HepG2 (cell line): ENCODE measurements at regions not wholly inside any gene's neighbourhood (a gene's known extent, or its start where the extent isn't known, plus 50 kb on each side); places are given as distances from the start of the nearest gene placed in this dataset.

Source experiments
- ATAC-seq: fragments of 200-7000 bp; cut with Tn5 transposase; 3 replicates; pipeline ENCODE4 v1.9.1; 2020; ENCODE audit warnings: mild to moderate bottlenecking, moderate library complexity
- BruUV-seq: library from RNA; stranded (reverse); fragments of 400-500 nt; replicated peaks from 2 replicates; lab custom pipeline; 2021; lab: Mats Ljungman, UMichigan
- CTCF ChIA-PET: fragments of 300-600 bp; formaldehyde crosslinking; extraction: SDS; loops from one replicate; lab custom pipeline; 2021; ENCODE audit warnings: low total read pairs, inconsistent platforms, low intra/inter-chr PET ratio; lab: Yijun Ruan, JAX
- POLR2A ChIA-PET: fragments of 350-600 bp; sonication (Branson Sonifier 250); formaldehyde crosslinking; loops from one replicate; lab custom pipeline; 2020; ENCODE audit warnings: antibody characterized with exemption, inconsistent platforms; lab: Yijun Ruan, JAX
- DNase-seq: peaks from one replicate; pipeline ENCODE4 v3.0.0-alpha.2; 2015; ENCODE audit warnings: low spot score
- FAIRE-seq: peaks from 3 replicates; lab custom pipeline; 2011; peaks lifted over from hg19 to GRCh38; lab: Jason Lieb, UNC
- H2AFZ ChIP-seq: one replicate; pipeline ENCODE4 v1.6.1; 2011; ENCODE audit warnings: low read length, inconsistent platforms
- H3K27ac ChIP-seq: fragments of 300-600 bp; 3 replicates; pipeline ENCODE4 v1.8.0; 2011; ENCODE audit warnings: mixed run types, mild to moderate bottlenecking, mixed read lengths, low read length, inconsistent platforms; ENCODE audit not compliant: insufficient read depth; ENCODE audit errors: extremely low read length
- H3K27me3 ChIP-seq, 2 experiments: fragments of 200-600 bp in 1 of 2; 2 replicates in 1 of 2; 3 replicates in 1 of 2; pipeline versions ENCODE4 v1.6.0 to v1.8.0; 2011; ENCODE audit warnings: low read length in 2 of 2, mild to moderate bottlenecking in 2 of 2, moderate library complexity in 2 of 2, inconsistent platforms in 1 of 2; ENCODE audit not compliant: insufficient read depth in 2 of 2, control insufficient read depth in 1 of 2
- H3K36me3 ChIP-seq, 2 experiments: fragments of 200-600 bp in 1 of 2; replicated peaks in 1 of 2; 2 replicates in 1 of 2; 3 replicates in 1 of 2; pipeline versions ENCODE4 v1.5.1 to v1.8.0; 2011; ENCODE audit warnings: low read length in 2 of 2, inconsistent platforms in 1 of 2; ENCODE audit not compliant: insufficient read depth in 2 of 2, control insufficient read depth in 1 of 2
- H3K4me1 ChIP-seq: 2 replicates; pipeline ENCODE4 v1.5.1; 2012; ENCODE audit warnings: low read length, inconsistent platforms; ENCODE audit not compliant: insufficient read depth
- H3K4me2 ChIP-seq: 2 replicates; pipeline ENCODE4 v1.6.0; 2011; ENCODE audit warnings: low read depth, low read length, inconsistent platforms
- H3K4me3 ChIP-seq, 3 experiments: fragments of 200-600 bp in 1 of 3; sonication (generic), shearing (Covaris generic) in 1 of 3; replicated peaks in 1 of 3; 2 replicates each; pipeline ENCODE4 v1.5.1; 2011 to 2016; ENCODE audit warnings: low read length in 3 of 3, inconsistent platforms in 2 of 3, low read depth in 2 of 3, mild to moderate bottlenecking in 2 of 3, control low read depth in 1 of 3, mixed read lengths in 1 of 3; ENCODE audit not compliant: insufficient read depth in 1 of 3
- H3K79me2 ChIP-seq: one replicate; pipeline ENCODE4 v1.6.1; 2011; ENCODE audit warnings: low read length, inconsistent platforms; ENCODE audit not compliant: insufficient read depth
- H3K9ac ChIP-seq: 2 replicates; pipeline ENCODE4 v1.6.0; 2011; ENCODE audit warnings: mild to moderate bottlenecking, low read depth, low read length, inconsistent platforms; ENCODE audit not compliant: insufficient read depth
- H3K9me3 ChIP-seq: 2 replicates; pipeline ENCODE4 v1.5.1; 2012; ENCODE audit warnings: mild to moderate bottlenecking, low read length
- H4K20me1 ChIP-seq: 2 replicates; pipeline ENCODE4 v1.6.0; 2011; ENCODE audit warnings: inconsistent platforms, mild to moderate bottlenecking, low read length, moderate library complexity; ENCODE audit not compliant: insufficient read depth
- GPN1 ChIP-seq: sonication (generic); formaldehyde crosslinking; IDR thresholded peaks from 2 replicates; pipeline ENCODE4 v1.5.1; 2020; ENCODE audit warnings: missing genetic modification reagents, borderline replicate concordance
- LRRFIP1 ChIP-seq: sonication (generic); formaldehyde crosslinking; conservative IDR thresholded peaks from 2 replicates; pipeline ENCODE4 v1.4.0; 2020; ENCODE audit warnings: missing genetic modification reagents
- MXD3 ChIP-seq: IDR thresholded peaks from 2 replicates; pipeline ENCODE4 v1.6.1; 2016; ENCODE audit warnings: mild to moderate bottlenecking, missing biosample characterization, missing genetic modification reagents
- NFIC ChIP-seq: IDR thresholded peaks from 2 replicates; pipeline ENCODE4 v1.6.1; 2012; ENCODE audit warnings: mild to moderate bottlenecking, low read length, inconsistent platforms
- NONO ChIP-seq, 2 experiments: fragments of 450-650 bp in 1 of 2; sonication (generic) in 1 of 2; formaldehyde crosslinking in 1 of 2; IDR thresholded peaks in 1 of 2; conservative IDR thresholded peaks in 1 of 2; 2 replicates each; pipeline versions ENCODE4 v1.6.1 to v1.8.0; 2017 to 2022; ENCODE audit warnings: mild to moderate bottlenecking in 1 of 2, missing genetic modification reagents in 1 of 2, moderate library complexity in 1 of 2
- NR0B2 ChIP-seq: sonication (generic); formaldehyde crosslinking; IDR thresholded peaks from 2 replicates; pipeline ENCODE4 v1.4.0; 2020; ENCODE audit warnings: mild to moderate bottlenecking, missing genetic modification reagents
- NR2F2 ChIP-seq: IDR thresholded peaks from 2 replicates; pipeline ENCODE4 v1.6.1; 2012; ENCODE audit warnings: low read depth, inconsistent platforms, borderline replicate concordance
- RERE ChIP-seq: IDR thresholded peaks from 2 replicates; pipeline ENCODE4 v1.6.1; 2016; ENCODE audit warnings: low read depth, missing genetic modification reagents, missing compliant biosample characterization
- SNAI1 ChIP-seq: sonication (generic); formaldehyde crosslinking; IDR thresholded peaks from 2 replicates; pipeline ENCODE4 v1.5.0; 2020; ENCODE audit warnings: mild to moderate bottlenecking, missing genetic modification reagents, borderline replicate concordance
- SUZ12 ChIP-seq: fragments of 150-350 bp; IDR thresholded peaks from 2 replicates; pipeline ENCODE4 v1.6.1; 2014; ENCODE audit warnings: low read depth, low read length
- TFAP4 ChIP-seq: sonication (generic); IDR thresholded peaks from 2 replicates; pipeline ENCODE4 v1.6.1; 2016; ENCODE audit warnings: low read depth, borderline replicate concordance
- ZNF234 ChIP-seq: sonication (generic); formaldehyde crosslinking; conservative IDR thresholded peaks from 2 replicates; pipeline ENCODE4 v1.5.1; 2020; ENCODE audit warnings: mild to moderate bottlenecking, missing genetic modification reagents
- ZNF383 ChIP-seq: sonication (generic); formaldehyde crosslinking; IDR thresholded peaks from 2 replicates; pipeline ENCODE4 v1.4.0; 2020; ENCODE audit warnings: missing genetic modification reagents, mild to moderate bottlenecking, borderline replicate concordance
- ZNF777 ChIP-seq: sonication (generic); formaldehyde crosslinking; IDR thresholded peaks from 2 replicates; pipeline ENCODE4 v1.4.0; 2020; ENCODE audit warnings: missing genetic modification reagents
- WGBS: methylation state at CpG from one replicate; pipeline ENCODE4 v1.1.6; 2017; ENCODE audit warnings: low lambda C conversion rate; 5-methylcytosine and 5-hydroxymethylcytosine counted together
- in situ Hi-C: cut with HindIII; loops from 2 replicates; pipeline ENCODE4 v1.10.0; 2017; ENCODE audit warnings: low pct_unique_long_range_greater_than_20kb; ENCODE audit not compliant: extremely low pct_ligation_motif_present
- intact Hi-C: fragments of 100-400 bp; cut with micrococcal nuclease; formaldehyde crosslinking; loops from one replicate; pipeline ENCODE4 v1.10.0; 2022; ENCODE audit not compliant: unreplicated experiment

GRCh38 chr5:14965815-14966214 is 94.2 kb upstream of the ANKH start:
- Histone ChIP-seq H3K4me3 (no peak overlapping the region), H3K27ac (no peak overlapping the region), H3K79me2 (no peaks in the 10 kb centered on the region), H3K36me3 (no peaks in the 10 kb centered on the region), H3K9me3 (no peaks in the 10 kb centered on the region), H3K4me1 (peaks cover 20% of the 10 kb centered on the region), H2AFZ (no peak overlapping the region), H4K20me1 (no peaks in the 10 kb centered on the region), H3K9ac (no peak overlapping the region), H3K27me3 (no peaks in the 10 kb centered on the region), H3K4me2 (no peak overlapping the region)
- intact Hi-C loops (no loop called here), in situ Hi-C loops (no loop called here)
- no TSS peak for BruUV-seq
- FAIRE-seq (no peak), DNase-seq (no peak), ATAC-seq (no peak)
- POLR2A ChIA-PET, result no interaction called here
- CTCF ChIA-PET, result no interaction called here
- 24% methylated on average over 1 of the region's 1 CpG for WGBS
- TF ChIP-seq TFAP4 (no peak), SNAI1 (no peak), NONO (IDR thresholded peaks at IDR 0.05) (no peak), NONO (CRISPR knock-in tag; conservative IDR thresholded peaks at IDR 0.05) (no peak), ZNF777 (CRISPR knock-in tag) (no peak), LRRFIP1 (CRISPR knock-in tag) (no peak), RERE (no peak), NFIC (no peak), NR2F2 (no peak), SUZ12 (no peak), MXD3 (CRISPR knock-in tag) (no peak), GPN1 (CRISPR knock-in tag) (no peak), ZNF383 (CRISPR knock-in tag) (no peak), ZNF234 (CRISPR knock-in tag) (no peak), NR0B2 (CRISPR knock-in tag) (no peak)
